Progenitor cell of endocrine pancreas (in vitro differentiated cells): ENCODE measurements at regions not wholly inside any gene's neighbourhood (a gene's known extent, or its start where the extent isn't known, plus 50 kb on each side); places are given as distances from the start of the nearest gene placed in this dataset.

ENCODE experiments used
- DNase-seq: peaks from one replicate; pipeline ENCODE4 v3.0.0; 2021; ENCODE audit warnings: low spot score; ENCODE audit not compliant: unreplicated experiment
- H3K27ac Mint-ChIP-seq: 2 replicates; pipeline ENCODE4 v1.8.0; 2021; ENCODE audit warnings: mild to moderate bottlenecking, moderate library complexity, mixed read lengths
- H3K27me3 Mint-ChIP-seq: 2 replicates; pipeline ENCODE4 v1.8.0; 2021; ENCODE audit warnings: mixed read lengths
- H3K36me3 Mint-ChIP-seq: 2 replicates; pipeline ENCODE4 v1.8.0; 2022; ENCODE audit warnings: mixed read lengths; ENCODE audit not compliant: insufficient read depth
- H3K4me1 Mint-ChIP-seq: 2 replicates; pipeline ENCODE4 v1.8.0; 2021; ENCODE audit warnings: low read depth, mixed read lengths
- H3K4me3 Mint-ChIP-seq: 2 replicates; pipeline ENCODE4 v1.8.0; 2021; ENCODE audit warnings: low read depth, mild to moderate bottlenecking, moderate library complexity, mixed read lengths
- H3K9me3 Mint-ChIP-seq: 2 replicates; pipeline ENCODE4 v1.8.0; 2021; ENCODE audit warnings: low read depth, mixed read lengths
- CTCF ChIP-seq: fragments of 200-600 bp; sonication (generic); IDR thresholded peaks from one replicate; pipeline ENCODE4 v1.5.0; 2021; ENCODE audit warnings: antibody characterized with exemption, mild to moderate bottlenecking; ENCODE audit not compliant: unreplicated experiment

DNA sequence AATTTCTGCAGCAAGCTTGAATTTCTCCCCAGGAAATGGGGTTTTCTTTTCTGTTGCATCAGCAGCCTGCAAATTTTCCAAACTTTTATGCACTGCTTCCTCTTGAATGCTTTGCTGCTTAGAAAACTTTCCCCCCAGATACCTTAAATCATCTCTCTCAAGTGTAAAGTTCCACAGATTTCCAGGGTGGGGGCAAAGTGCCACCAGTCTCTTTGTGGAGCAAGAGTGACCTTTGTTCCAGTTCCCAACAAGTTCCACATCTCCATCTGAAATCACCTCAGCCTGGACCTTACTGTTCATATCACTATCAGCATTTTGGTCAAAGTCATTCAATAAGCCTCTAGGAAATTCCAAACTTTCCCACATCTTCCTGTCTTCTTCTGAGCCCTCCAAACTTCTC is 241.6 kb upstream of the TMTC1 start:
- Mint-ChIP-seq H3K4me1 (no peaks in the 10 kb centered on the region), H3K4me3 (no peak overlapping the region), H3K36me3 (peaks cover 4% of the 10 kb centered on the region), H3K9me3 (peaks cover 12% of the 10 kb centered on the region), H3K27me3 (no peaks in the 10 kb centered on the region), H3K27ac (no peak overlapping the region)
- no peak for DNase-seq
- TF ChIP-seq CTCF, result no peak

- H3K36me3 Mint-ChIP-seq, result peaks cover 4% of the 10 kb centered on the region
- peaks cover 12% of the 10 kb centered on the region for H3K9me3 Mint-ChIP-seq
- H3K27ac Mint-ChIP-seq, result no peak overlapping the region
- no peak for DNase-seq
- no peak for TF ChIP-seq CTCF
- H3K4me1 Mint-ChIP-seq, result no peaks in the 10 kb centered on the region
- no peaks in the 10 kb centered on the region for H3K27me3 Mint-ChIP-seq
- no peak overlapping the region for H3K4me3 Mint-ChIP-seq
Measured at GRCh38 chr12:30023186-30023585, 239.4 kb upstream of the TMTC1 start.

GRCh38 chr12:30021051-30021833 is 237.5 kb upstream of the TMTC1 start:
- Mint-ChIP-seq H3K4me1 (no peaks in the 10 kb centered on the region), H3K27me3 (no peaks in the 10 kb centered on the region)

DNA sequence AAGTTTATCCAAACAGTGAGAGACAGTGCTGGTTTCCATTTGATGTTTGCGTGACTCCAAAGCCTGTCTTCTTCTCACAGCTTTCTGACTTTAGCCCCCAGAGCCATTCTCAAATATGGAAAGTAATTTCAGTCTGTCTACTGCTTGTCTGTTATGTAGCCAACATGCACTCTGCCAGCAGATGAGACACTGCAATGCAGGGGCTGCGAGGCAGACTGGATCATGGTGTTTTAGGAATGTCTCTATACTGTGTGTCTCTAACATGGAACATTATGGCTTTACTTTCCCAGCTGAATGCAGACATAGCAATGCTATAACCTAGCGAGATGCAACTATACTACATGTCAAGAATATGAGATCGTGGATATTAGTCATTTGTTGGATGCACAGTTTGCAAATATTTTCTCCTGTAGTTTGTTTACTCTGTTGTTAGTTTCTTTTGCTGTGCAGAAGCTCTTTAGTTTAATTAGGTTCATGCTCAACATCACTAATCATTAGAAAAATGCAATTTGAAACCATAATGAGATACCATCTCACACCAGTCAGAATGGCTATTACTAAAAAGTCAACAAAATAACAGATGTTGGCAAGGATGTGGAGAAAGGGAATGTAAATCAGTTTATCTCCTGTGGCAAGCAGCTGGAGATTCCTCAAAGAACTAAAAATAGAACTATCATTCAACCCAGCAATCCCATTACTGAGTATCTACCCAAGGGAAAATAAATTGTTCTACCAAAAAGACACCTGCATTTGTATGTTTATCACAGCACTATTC is 235.8 kb upstream of the TMTC1 start:
- H3K9me3 Mint-ChIP-seq, result peaks cover 5% of the 10 kb centered on the region
- H3K27me3 Mint-ChIP-seq, result no peaks in the 10 kb centered on the region
- no peak overlapping the region for H3K27ac Mint-ChIP-seq
- peaks cover 14% of the 10 kb centered on the region for H3K4me1 Mint-ChIP-seq
- no peak for DNase-seq
- H3K36me3 Mint-ChIP-seq, result no peaks in the 10 kb centered on the region
- TF ChIP-seq CTCF, result no peak
- H3K4me3 Mint-ChIP-seq, result no peak overlapping the region

More at GRCh38 chr12:30021051-30021833, 237.5 kb upstream of the TMTC1 start:
- H3K4me3 Mint-ChIP-seq, result no peak overlapping the region
- no peak overlapping the region for H3K27ac Mint-ChIP-seq
- no peak for DNase-seq
- no peak for TF ChIP-seq CTCF
- peaks cover 12% of the 10 kb centered on the region for H3K9me3 Mint-ChIP-seq
- peaks cover 4% of the 10 kb centered on the region for H3K36me3 Mint-ChIP-seq

DNA sequence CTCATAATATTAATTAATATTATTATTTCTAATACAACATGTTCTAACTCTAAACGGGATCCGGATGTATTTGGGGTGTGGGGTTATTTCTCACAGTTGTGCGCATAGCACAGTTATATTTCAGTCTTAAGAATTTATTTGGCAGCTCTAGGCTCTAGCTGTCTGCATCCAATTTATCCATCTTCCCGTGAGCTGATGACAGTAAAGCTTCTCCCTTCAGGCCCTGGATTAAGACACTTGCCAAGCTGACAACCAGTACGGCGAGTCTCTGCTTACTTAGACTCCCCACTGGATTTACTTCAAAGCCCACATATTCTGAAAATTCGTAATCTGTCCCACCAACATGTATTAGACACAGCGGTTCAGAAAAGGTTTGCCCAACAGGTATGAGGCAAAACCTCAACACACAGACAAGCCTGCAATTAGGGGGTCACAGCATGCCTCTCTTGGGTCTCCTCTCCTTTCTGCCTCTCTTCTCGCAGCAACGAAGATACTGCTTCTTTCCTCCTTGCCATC is 232.9 kb upstream of the TMTC1 start:
- Mint-ChIP-seq H3K4me3 (no peak overlapping the region), H3K27ac (no peak overlapping the region), H3K4me1 (peaks cover 14% of the 10 kb centered on the region), H3K27me3 (no peaks in the 10 kb centered on the region), H3K36me3 (no peaks in the 10 kb centered on the region), H3K9me3 (no peaks in the 10 kb centered on the region)
- no peak for TF ChIP-seq CTCF
- no peak for DNase-seq
